Duodenal mucosa (tissue), 2 donors: ENCODE measurements at regions not wholly inside any gene's neighbourhood (a gene's known extent, or its start where the extent isn't known, plus 50 kb on each side); places are given as distances from the start of the nearest gene placed in this dataset.

Source experiments
- H3K27ac ChIP-seq: one replicate; pipeline ENCODE4 v1.7.0; 2013; ENCODE audit warnings: low read depth, low read length
- H3K27me3 ChIP-seq, 2 donors: one replicate each; pipeline ENCODE4 v1.7.0; 2013; ENCODE audit warnings: low read length in 2 of 2, control low read depth in 1 of 2; ENCODE audit not compliant: insufficient read depth in 2 of 2, control insufficient read depth in 1 of 2
- H3K36me3 ChIP-seq, 2 donors: one replicate each; pipeline ENCODE4 v1.7.0; 2013; ENCODE audit warnings: low read length in 2 of 2, control low read depth in 1 of 2; ENCODE audit not compliant: insufficient read depth in 2 of 2, control insufficient read depth in 1 of 2
- H3K4me1 ChIP-seq, 2 donors: one replicate each; pipeline ENCODE4 v1.7.0; 2013; ENCODE audit warnings: low read length in 2 of 2, control low read depth in 1 of 2; ENCODE audit not compliant: insufficient read depth in 2 of 2, control insufficient read depth in 1 of 2
- H3K4me3 ChIP-seq, 2 donors: one replicate each; pipeline ENCODE4 v1.7.0; 2013; ENCODE audit warnings: low read length in 2 of 2, low read depth in 1 of 2
- H3K9ac ChIP-seq, 2 donors: one replicate each; pipeline ENCODE4 v1.7.0; 2013; ENCODE audit warnings: low read length in 2 of 2, low read depth in 1 of 2
- H3K9me3 ChIP-seq, 2 donors: one replicate each; pipeline ENCODE4 v1.7.0; 2013; ENCODE audit warnings: low read length in 2 of 2, control low read depth in 1 of 2; ENCODE audit not compliant: control insufficient read depth in 1 of 2

DNA sequence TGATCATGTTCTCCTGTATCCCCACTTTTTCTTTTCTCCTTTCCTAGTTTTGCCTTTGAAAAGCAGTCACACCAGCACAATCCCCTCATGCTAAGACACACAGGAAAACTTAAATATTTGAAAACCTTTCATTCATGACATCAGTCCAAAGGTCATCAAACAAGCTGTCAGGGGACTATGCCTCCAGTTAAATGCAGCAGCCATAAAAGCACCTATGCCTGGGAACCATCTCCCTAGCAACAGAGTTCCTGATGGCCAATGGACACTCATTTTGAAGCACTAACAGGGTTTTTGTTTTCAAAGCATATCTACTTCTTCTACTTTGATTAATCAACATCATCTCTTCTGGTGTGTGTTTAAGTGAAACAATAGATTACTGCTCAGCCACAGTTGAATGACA, 286.4 kb upstream of the PARD3B start:
- no peaks in the 10 kb centered on the region for H3K27me3 ChIP-seq
- no peak overlapping the region for H3K9ac ChIP-seq
- H3K4me1 ChIP-seq = no peaks in the 10 kb centered on the region
- no peak overlapping the region for H3K4me3 ChIP-seq
- H3K9me3 ChIP-seq = no peaks in the 10 kb centered on the region
- no peaks in the 10 kb centered on the region for H3K36me3 ChIP-seq
- H3K27ac ChIP-seq = no peak overlapping the region

- H3K9ac ChIP-seq = no peak overlapping the region
- no peak overlapping the region for H3K27ac ChIP-seq
Observed at GRCh38 chr2:204260162-204260877, 285.0 kb upstream of the PARD3B start.

GRCh38 chr2:204260901-204261300, 284.4 kb upstream of the PARD3B start:
- no peak overlapping the region for H3K4me3 ChIP-seq

More at GRCh38 chr2:204260162-204260877, 285.0 kb upstream of the PARD3B start:
- no peak overlapping the region for H3K4me3 ChIP-seq
- no peaks in the 10 kb centered on the region for H3K36me3 ChIP-seq
- no peaks in the 10 kb centered on the region for H3K4me1 ChIP-seq
- H3K9me3 ChIP-seq = no peaks in the 10 kb centered on the region
- H3K27me3 ChIP-seq = no peaks in the 10 kb centered on the region

GRCh38 chr2:204261846-204262245, 283.4 kb upstream of the PARD3B start:
- Histone ChIP-seq H3K9me3 (no peaks in the 10 kb centered on the region), H3K4me1 (no peaks in the 10 kb centered on the region), H3K27ac (no peak overlapping the region)

More at GRCh38 chr2:204260901-204261300, 284.4 kb upstream of the PARD3B start:
- no peak overlapping the region for H3K27ac ChIP-seq
- H3K27me3 ChIP-seq = no peaks in the 10 kb centered on the region
- no peak overlapping the region for H3K9ac ChIP-seq
- H3K4me1 ChIP-seq = no peaks in the 10 kb centered on the region
- no peaks in the 10 kb centered on the region for H3K36me3 ChIP-seq
- H3K9me3 ChIP-seq = no peaks in the 10 kb centered on the region

DNA sequence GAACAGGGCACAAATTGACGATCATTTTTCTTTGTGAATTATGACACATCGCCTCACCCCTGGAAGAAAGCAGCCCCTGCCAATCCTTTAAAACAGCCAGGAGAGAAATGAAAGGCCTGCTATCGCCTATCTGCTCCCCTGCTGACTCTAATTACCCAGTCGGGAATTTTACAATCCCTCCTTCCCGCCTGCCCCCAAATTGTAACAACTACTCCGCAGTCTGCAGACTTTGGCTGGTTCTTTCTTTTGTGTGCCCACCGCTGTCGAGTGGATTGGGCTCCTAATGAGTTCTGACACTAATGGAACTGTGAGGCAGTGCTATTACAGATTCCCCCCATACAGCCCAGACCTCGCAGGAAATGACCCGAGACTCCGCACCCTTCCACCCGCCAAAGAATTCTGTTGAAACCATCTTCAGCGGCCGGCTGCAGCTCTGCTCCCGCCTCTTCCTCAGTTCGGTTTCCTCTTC, 281.2 kb upstream of the PARD3B start:
- H3K9ac ChIP-seq = no peak overlapping the region
- H3K27ac ChIP-seq = no peak overlapping the region
- no peaks in the 10 kb centered on the region for H3K9me3 ChIP-seq
- no peaks in the 10 kb centered on the region for H3K4me1 ChIP-seq
- no peaks in the 10 kb centered on the region for H3K36me3 ChIP-seq
- no peak overlapping the region for H3K4me3 ChIP-seq
- no peaks in the 10 kb centered on the region for H3K27me3 ChIP-seq

More at GRCh38 chr2:204261846-204262245, 283.4 kb upstream of the PARD3B start:
- H3K36me3 ChIP-seq = no peaks in the 10 kb centered on the region
- H3K4me3 ChIP-seq = no peak overlapping the region
- H3K27me3 ChIP-seq = no peaks in the 10 kb centered on the region
- no peak overlapping the region for H3K9ac ChIP-seq

GRCh38 chr2:204264621-204265140, 280.6 kb upstream of the PARD3B start:
- H3K36me3 ChIP-seq = no peaks in the 10 kb centered on the region
- H3K27ac ChIP-seq = no peak overlapping the region
- no peaks in the 10 kb centered on the region for H3K4me1 ChIP-seq
- H3K9me3 ChIP-seq = no peaks in the 10 kb centered on the region
- no peak overlapping the region for H3K4me3 ChIP-seq
- no peaks in the 10 kb centered on the region for H3K27me3 ChIP-seq
- no peak overlapping the region for H3K9ac ChIP-seq

- Histone ChIP-seq H3K36me3 (no peaks in the 10 kb centered on the region), H3K9ac (no peak overlapping the region), H3K9me3 (no peaks in the 10 kb centered on the region), H3K4me1 (no peaks in the 10 kb centered on the region), H3K27ac (no peak overlapping the region), H3K4me3 (no peak overlapping the region), H3K27me3 (no peaks in the 10 kb centered on the region)
Observed at GRCh38 chr2:204265681-204266181, 279.5 kb upstream of the PARD3B start.

DNA sequence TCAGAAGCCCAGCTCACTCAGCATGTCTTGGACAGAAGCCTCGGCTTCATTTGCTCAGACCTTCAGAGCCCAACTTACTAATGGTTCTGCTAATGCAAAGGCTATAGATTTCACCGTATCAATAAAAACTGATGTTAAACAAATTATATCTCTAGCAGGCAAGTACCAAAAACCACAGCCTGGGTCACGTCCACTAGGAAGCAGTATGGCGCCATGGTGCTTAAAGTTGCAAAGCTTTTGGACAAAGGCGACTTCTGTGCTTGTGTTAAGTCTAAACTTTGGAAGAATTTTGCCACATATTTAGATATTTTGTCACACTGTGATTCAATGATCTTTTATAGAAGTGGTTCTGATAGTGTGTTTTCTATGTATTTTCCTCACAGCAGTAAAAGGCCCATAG, 276.8 kb upstream of the PARD3B start:
- Histone ChIP-seq H3K4me3 (no peak overlapping the region), H3K36me3 (no peaks in the 10 kb centered on the region), H3K9me3 (no peaks in the 10 kb centered on the region), H3K4me1 (no peaks in the 10 kb centered on the region), H3K27me3 (no peaks in the 10 kb centered on the region), H3K27ac (no peak overlapping the region), H3K9ac (no peak overlapping the region)

GRCh38 chr2:204268971-204269370, 276.3 kb upstream of the PARD3B start:
- Histone ChIP-seq H3K9me3 (no peaks in the 10 kb centered on the region), H3K4me1 (no peaks in the 10 kb centered on the region), H3K36me3 (no peaks in the 10 kb centered on the region), H3K27me3 (no peaks in the 10 kb centered on the region), H3K4me3 (no peak overlapping the region), H3K9ac (no peak overlapping the region), H3K27ac (no peak overlapping the region)

- no peak overlapping the region for H3K27ac ChIP-seq
- no peak overlapping the region for H3K4me3 ChIP-seq
- no peaks in the 10 kb centered on the region for H3K36me3 ChIP-seq
- no peaks in the 10 kb centered on the region for H3K4me1 ChIP-seq
- no peak overlapping the region for H3K9ac ChIP-seq
- H3K27me3 ChIP-seq = no peaks in the 10 kb centered on the region
- H3K9me3 ChIP-seq = no peaks in the 10 kb centered on the region
Observed at GRCh38 chr2:204272089-204272488, 273.2 kb upstream of the PARD3B start.
